Osteoblast (primary cell): ENCODE measurements at regions not wholly inside any gene's neighbourhood (a gene's known extent, or its start where the extent isn't known, plus 50 kb on each side); places are given as distances from the start of the nearest gene placed in this dataset.

ENCODE experiments used
- DNase-seq: peaks from one replicate; pipeline ENCODE4 v3.0.0; 2011; ENCODE audit warnings: low spot score, mixed read lengths; ENCODE audit not compliant: insufficient read length; ENCODE audit errors: missing footprints
- H2AFZ ChIP-seq: 2 replicates; pipeline ENCODE4 v1.6.0; 2011; ENCODE audit warnings: mild to moderate bottlenecking, low read length
- H3K27ac ChIP-seq: 2 replicates; pipeline ENCODE4 v1.5.1; 2011; ENCODE audit warnings: mild to moderate bottlenecking, low read depth, low read length, moderate library complexity
- H3K27me3 ChIP-seq: 2 replicates; pipeline ENCODE4 v1.6.0; 2012; ENCODE audit warnings: mild to moderate bottlenecking, control low read depth, inconsistent platforms, low read length, moderate library complexity; ENCODE audit not compliant: insufficient read depth
- H3K36me3 ChIP-seq: 2 replicates; pipeline ENCODE4 v1.5.1; 2011; ENCODE audit warnings: mild to moderate bottlenecking, low read length, control low read depth, moderate library complexity; ENCODE audit not compliant: insufficient read depth
- H3K4me1 ChIP-seq: 2 replicates; pipeline ENCODE4 v1.5.1; 2011; ENCODE audit warnings: mild to moderate bottlenecking, low read length, control low read depth, moderate library complexity; ENCODE audit not compliant: insufficient read depth
- H3K4me2 ChIP-seq: 2 replicates; pipeline ENCODE4 v1.6.0; 2011; ENCODE audit warnings: mild to moderate bottlenecking, low read length; ENCODE audit not compliant: insufficient read depth
- H3K4me3 ChIP-seq: fragments of 200-600 bp; sonication (generic); 3 replicates; pipeline ENCODE4 v1.5.1; 2012; ENCODE audit warnings: mild to moderate bottlenecking, low read length, inconsistent platforms; ENCODE audit not compliant: insufficient read depth
- H3K79me2 ChIP-seq: 2 replicates; pipeline ENCODE4 v1.6.0; 2012; ENCODE audit warnings: mild to moderate bottlenecking, low read length, control low read depth, inconsistent platforms; ENCODE audit not compliant: insufficient read depth
- H3K9me3 ChIP-seq: 2 replicates; pipeline ENCODE4 v1.5.1; 2011; ENCODE audit warnings: low read depth, low read length, control low read depth
- H4K20me1 ChIP-seq: 2 replicates; pipeline ENCODE4 v1.6.0; 2012; ENCODE audit warnings: mild to moderate bottlenecking, low read length, control low read depth; ENCODE audit not compliant: insufficient read depth
- CTCF ChIP-seq: IDR thresholded peaks from 2 replicates; pipeline ENCODE4 v1.5.1; 2011; ENCODE audit warnings: mild to moderate bottlenecking, low read depth, low read length, moderate library complexity; ENCODE audit errors: extremely low read depth

DNA sequence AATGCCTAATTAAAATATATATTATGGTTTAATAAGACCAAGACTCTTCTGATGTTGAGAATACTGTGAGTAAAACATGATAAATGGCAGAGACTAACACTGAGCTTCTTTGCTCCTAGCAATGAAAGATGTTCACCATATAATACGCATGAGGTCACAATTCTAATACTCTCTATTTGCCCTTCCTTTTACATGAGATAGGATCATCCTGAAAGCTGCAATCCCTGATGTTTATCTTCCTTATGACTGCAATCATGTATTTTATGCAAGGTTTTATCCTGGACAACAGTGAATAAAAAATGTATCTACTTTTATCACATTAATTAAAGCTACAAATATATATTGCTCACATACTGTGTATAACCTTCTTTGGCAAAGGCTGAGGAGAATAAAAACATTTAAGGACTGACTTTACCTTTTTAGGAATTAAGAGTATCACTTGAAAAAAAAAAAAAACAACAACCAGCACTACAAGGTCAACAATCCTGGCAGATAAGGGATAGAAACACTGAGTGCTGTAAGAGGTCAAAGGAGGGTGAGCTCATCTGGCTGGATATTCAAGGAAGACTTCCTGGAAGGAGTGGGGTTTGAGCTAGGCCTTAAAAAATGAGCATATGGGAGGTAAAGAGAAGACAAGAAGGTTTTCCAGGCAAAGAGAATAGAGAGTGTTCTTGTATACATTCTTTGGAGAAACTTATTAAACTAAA lies 99.9 kb downstream of the AREG start:
- Histone ChIP-seq H3K79me2 (no peaks in the 10 kb centered on the region), H3K4me1 (peaks cover 20% of the 10 kb centered on the region), H3K9me3 (no peaks in the 10 kb centered on the region), H3K4me3 (no peak overlapping the region), H3K36me3 (no peaks in the 10 kb centered on the region), H3K4me2 (no peak overlapping the region), H3K27ac (no peak overlapping the region), H2AFZ (no peak overlapping the region), H4K20me1 (no peaks in the 10 kb centered on the region), H3K27me3 (no peaks in the 10 kb centered on the region)
- TF ChIP-seq CTCF: no peak
- no peak for DNase-seq

- Histone ChIP-seq H3K4me3 (no peak overlapping the region), H3K79me2 (no peaks in the 10 kb centered on the region), H3K9me3 (no peaks in the 10 kb centered on the region), H4K20me1 (no peaks in the 10 kb centered on the region), H3K4me1 (peaks cover 16% of the 10 kb centered on the region), H3K36me3 (no peaks in the 10 kb centered on the region), H3K27ac (no peak overlapping the region), H2AFZ (no peak overlapping the region), H3K27me3 (no peaks in the 10 kb centered on the region), H3K4me2 (no peak overlapping the region)
- TF ChIP-seq CTCF: no peak
- no peak for DNase-seq
These were observed 100.5 kb downstream of the AREG start for GRCh38 chr4:74545448-74545847.

GRCh38 chr4:74546057-74546456 lies 101.1 kb downstream of the AREG start:
- Histone ChIP-seq H3K27me3 (no peaks in the 10 kb centered on the region), H3K36me3 (no peaks in the 10 kb centered on the region), H3K79me2 (no peaks in the 10 kb centered on the region), H3K27ac (no peak overlapping the region), H3K4me2 (no peak overlapping the region), H3K9me3 (no peaks in the 10 kb centered on the region), H2AFZ (no peak overlapping the region), H4K20me1 (no peaks in the 10 kb centered on the region), H3K4me3 (no peak overlapping the region), H3K4me1 (peaks cover 13% of the 10 kb centered on the region)
- no peak for TF ChIP-seq CTCF
- DNase-seq: no peak

GRCh38 chr4:74547042-74547441 lies 102.1 kb downstream of the AREG start:
- no peak for DNase-seq
- Histone ChIP-seq H3K79me2 (no peaks in the 10 kb centered on the region), H3K36me3 (no peaks in the 10 kb centered on the region), H3K27me3 (no peaks in the 10 kb centered on the region), H4K20me1 (no peaks in the 10 kb centered on the region), H3K27ac (no peak overlapping the region), H3K4me2 (no peak overlapping the region), H3K4me3 (no peak overlapping the region), H3K9me3 (no peaks in the 10 kb centered on the region), H3K4me1 (peaks cover 13% of the 10 kb centered on the region), H2AFZ (no peak overlapping the region)
- TF ChIP-seq CTCF: no peak
